Activated CD4-positive, alpha-beta T cell treated with anti-CD3 and anti-CD28 coated beads for 36 hours (primary cell): ENCODE measurements at regions not wholly inside any gene's neighbourhood (a gene's known extent, or its start where the extent isn't known, plus 50 kb on each side); places are given as distances from the start of the nearest gene placed in this dataset.

Source experiments
- ATAC-seq: fragments of 200-7000 bp; cut with Tn5 transposase; one replicate; pipeline ENCODE4 v1.10.0; 2021; ENCODE audit warnings: mild to moderate bottlenecking, moderate library complexity
- CTCF ChIA-PET: fragments of 350-600 bp; sonication (Branson Sonifier 250); formaldehyde crosslinking; loops from one replicate; lab custom pipeline; 2021; ENCODE audit warnings: antibody characterized with exemption; lab: Charles Lee
- POLR2A ChIA-PET: fragments of 350-600 bp; sonication (Branson Sonifier 250); formaldehyde crosslinking; loops from one replicate; lab custom pipeline; 2021; ENCODE audit warnings: antibody characterized with exemption, inconsistent platforms; lab: Charles Lee
- DNase-seq: peaks from one replicate; pipeline ENCODE4 v3.0.0-alpha.2; 2020
- H3K27ac Mint-ChIP-seq: one replicate; pipeline ENCODE4 v1.8.0; 2021; ENCODE audit warnings: mixed read lengths
- H3K27me3 Mint-ChIP-seq: one replicate; pipeline ENCODE4 v1.8.0; 2021; ENCODE audit warnings: mixed read lengths
- H3K36me3 Mint-ChIP-seq: one replicate; pipeline ENCODE4 v1.8.0; 2021; ENCODE audit warnings: low read depth, mixed read lengths
- H3K4me1 Mint-ChIP-seq: one replicate; pipeline ENCODE4 v1.8.0; 2021; ENCODE audit warnings: mixed read lengths
- H3K4me3 Mint-ChIP-seq: one replicate; pipeline ENCODE4 v1.8.0; 2021; ENCODE audit warnings: mild to moderate bottlenecking, moderate library complexity, mixed read lengths
- H3K9me3 Mint-ChIP-seq: one replicate; pipeline ENCODE4 v1.8.0; 2021; ENCODE audit warnings: low read depth, mixed read lengths
- intact Hi-C, 2 experiments: fragments of 100-400 bp; cut with DNase I in 1 of 2; cut with micrococcal nuclease in 1 of 2; formaldehyde crosslinking; loops; one replicate each; pipeline versions ENCODE4 v1.14.2 to v1.15.1; 2022 to 2024; cut with DNase I, micrococcal nuclease

- POLR2A ChIA-PET: interaction anchor here (0.6 to 0.9 kb wide), 3 partner anchors 15 to 279 kb away, joined by 3 to 6 read pairs (median 3); no protein-coding TSS in a partner anchor
- ATAC-seq: peak; percentile 73
Measured at GRCh38 chr2:204108781-204109295, 172.3 kb downstream of the ICOS start.

GRCh38 chr2:204109681-204110080 lies 173.1 kb downstream of the ICOS start:
- H3K4me3 Mint-ChIP-seq: peak overlapping the region; percentile 58
- intact Hi-C loops: loop anchor here (1.0 to 10.0 kb wide), 16 partner anchors 35 to 1573 kb away; partner anchors contain the start of genes CTLA4 (in 1 of the 2) and NRP2 (in 1 of the 2)
- ChIA-PET POLR2A (interaction anchor here (0.8 to 0.9 kb wide), 2 partner anchors 14 to 280 kb away, joined by 3 to 6 read pairs; no protein-coding TSS in a partner anchor), CTCF (interaction anchor here (0.7 to 2.5 kb wide), 9 partner anchors 12 to 1298 kb away, joined by 3 to 12 read pairs (median 3); no protein-coding TSS in a partner anchor)
- no peaks in the 10 kb centered on the region for H3K36me3 Mint-ChIP-seq
- H3K27ac Mint-ChIP-seq: peak overlapping the region; percentile 84
- no peaks in the 10 kb centered on the region for H3K9me3 Mint-ChIP-seq
- peaks cover 2% of the 10 kb centered on the region for H3K27me3 Mint-ChIP-seq
- ATAC-seq (no peak), DNase-seq (peak; percentile 39)
- peaks cover 73% of the 10 kb centered on the region for H3K4me1 Mint-ChIP-seq

More at GRCh38 chr2:204108781-204109295, 172.3 kb downstream of the ICOS start:
- Mint-ChIP-seq H3K4me1 (peaks cover 73% of the 10 kb centered on the region), H3K27ac (peak overlapping the region; percentile 92), H3K4me3 (peak overlapping the region; percentile 58), H3K27me3 (peaks cover 2% of the 10 kb centered on the region), H3K9me3 (no peaks in the 10 kb centered on the region), H3K36me3 (no peaks in the 10 kb centered on the region)
- intact Hi-C loops: loop anchor here (1.0 to 10.0 kb wide), 16 partner anchors 36 to 1573 kb away; partner anchors contain the start of genes CTLA4 (in 1 of the 2) and NRP2 (in 1 of the 2)
- CTCF ChIA-PET: interaction anchor here (0.7 to 2.5 kb wide), 10 partner anchors 27 to 249 kb away, joined by 3 to 12 read pairs (median 3); no protein-coding TSS in a partner anchor
- DNase-seq: peak; percentile 72

GRCh38 chr2:204110338-204110741 lies 173.8 kb downstream of the ICOS start:
- peak; percentile 84 for DNase-seq

GRCh38 chr2:204110751-204111516 lies 174.4 kb downstream of the ICOS start:
- intact Hi-C loops: no loop called here
- CTCF ChIA-PET: interaction anchor here (0.5 to 2.5 kb wide), 7 partner anchors 10 to 238 kb away, joined by 3 to 12 read pairs (median 3); no protein-coding TSS in a partner anchor
- Mint-ChIP-seq H3K27me3 (peaks cover 2% of the 10 kb centered on the region), H3K9me3 (no peaks in the 10 kb centered on the region), H3K4me1 (peaks cover 63% of the 10 kb centered on the region), H3K36me3 (no peaks in the 10 kb centered on the region), H3K27ac (peak overlapping the region; percentile 84), H3K4me3 (peak overlapping the region; percentile 58)
- no peak for DNase-seq
- no peak for ATAC-seq
- POLR2A ChIA-PET: interaction anchor here (0.6 kb wide), 2 partner anchors 160 to 167 kb away, joined by 4 to 10 read pairs; no protein-coding TSS in a partner anchor

More at GRCh38 chr2:204110338-204110741, 173.8 kb downstream of the ICOS start:
- H3K9me3 Mint-ChIP-seq: no peaks in the 10 kb centered on the region
- peak overlapping the region; percentile 84 for H3K27ac Mint-ChIP-seq
- ChIA-PET CTCF (interaction anchor here (0.5 to 2.5 kb wide), 9 partner anchors 9 to 1299 kb away, joined by 3 to 12 read pairs (median 3); no protein-coding TSS in a partner anchor), POLR2A (interaction anchor here (0.6 kb wide), 2 partner anchors 159 to 167 kb away, joined by 4 to 10 read pairs; no protein-coding TSS in a partner anchor)
- peak; percentile 44 for ATAC-seq
- intact Hi-C loops: no loop called here
- H3K36me3 Mint-ChIP-seq: no peaks in the 10 kb centered on the region
- peak overlapping the region; percentile 58 for H3K4me3 Mint-ChIP-seq
- H3K4me1 Mint-ChIP-seq: peaks cover 69% of the 10 kb centered on the region
- H3K27me3 Mint-ChIP-seq: peaks cover 2% of the 10 kb centered on the region

GRCh38 chr2:204112084-204112770 lies 175.7 kb downstream of the ICOS start:
- Mint-ChIP-seq H3K36me3 (no peaks in the 10 kb centered on the region), H3K4me1 (peaks cover 53% of the 10 kb centered on the region), H3K4me3 (no peak overlapping the region), H3K27ac (no peak overlapping the region), H3K9me3 (no peaks in the 10 kb centered on the region), H3K27me3 (peaks cover 2% of the 10 kb centered on the region)
- DNase-seq (no peak), ATAC-seq (no peak)
- ChIA-PET CTCF (interaction anchor here (0.6 to 1.8 kb wide), 5 partner anchors 23 to 84 kb away, joined by 3 to 9 read pairs (median 3); no protein-coding TSS in a partner anchor), POLR2A (no interaction called here)
- intact Hi-C loops: no loop called here

GRCh38 chr2:204114295-204115136 lies 178.0 kb downstream of the ICOS start:
- Mint-ChIP-seq H3K27me3 (peaks cover 2% of the 10 kb centered on the region), H3K9me3 (no peaks in the 10 kb centered on the region), H3K4me1 (peaks cover 37% of the 10 kb centered on the region), H3K27ac (no peak overlapping the region), H3K4me3 (no peak overlapping the region), H3K36me3 (no peaks in the 10 kb centered on the region)
- ATAC-seq (no peak), DNase-seq (no peak)
- intact Hi-C loops: no loop called here
- CTCF ChIA-PET: no interaction called here
- POLR2A ChIA-PET: no interaction called here

GRCh38 chr2:204115137-204116056 lies 178.8 kb downstream of the ICOS start:
- H3K27me3 Mint-ChIP-seq: peaks cover 2% of the 10 kb centered on the region
- no peak overlapping the region for H3K27ac Mint-ChIP-seq
- no peak for DNase-seq
- H3K4me3 Mint-ChIP-seq: no peak overlapping the region
- no peak for ATAC-seq
- CTCF ChIA-PET: interaction anchor here (0.8 kb wide), 1 partner anchor 160 kb away, joined by 3 read pairs; no protein-coding TSS in a partner anchor
- intact Hi-C loops: no loop called here
- peaks cover 31% of the 10 kb centered on the region for H3K4me1 Mint-ChIP-seq
- H3K36me3 Mint-ChIP-seq: no peaks in the 10 kb centered on the region
- POLR2A ChIA-PET: no interaction called here
- H3K9me3 Mint-ChIP-seq: no peaks in the 10 kb centered on the region

- no peak for DNase-seq
- no peaks in the 10 kb centered on the region for H3K9me3 Mint-ChIP-seq
- peaks cover 23% of the 10 kb centered on the region for H3K4me1 Mint-ChIP-seq
- ChIA-PET POLR2A (no interaction called here), CTCF (interaction anchor here (0.6 to 1.6 kb wide), 3 partner anchors 9 to 93 kb away, joined by 3 to 5 read pairs (median 3); no protein-coding TSS in a partner anchor)
- H3K27me3 Mint-ChIP-seq: peaks cover 2% of the 10 kb centered on the region
- H3K27ac Mint-ChIP-seq: no peak overlapping the region
- no peaks in the 10 kb centered on the region for H3K36me3 Mint-ChIP-seq
- no peak overlapping the region for H3K4me3 Mint-ChIP-seq
- no peak for ATAC-seq
- intact Hi-C loops: no loop called here
Measured at GRCh38 chr2:204116159-204116792, 179.7 kb downstream of the ICOS start.

GRCh38 chr2:204122425-204122824 lies 185.9 kb downstream of the ICOS start:
- DNase-seq: no peak
- Mint-ChIP-seq H3K9me3 (no peaks in the 10 kb centered on the region), H3K4me1 (peaks cover 9% of the 10 kb centered on the region), H3K4me3 (no peak overlapping the region), H3K27me3 (peaks cover 9% of the 10 kb centered on the region), H3K36me3 (no peaks in the 10 kb centered on the region), H3K27ac (no peak overlapping the region)
- ChIA-PET POLR2A (no interaction called here), CTCF (interaction anchor here (0.6 to 1.1 kb wide), 2 partner anchors 13 to 124 kb away, joined by 3 read pairs; no protein-coding TSS in a partner anchor)
- no peak for ATAC-seq
- intact Hi-C loops: no loop called here
